ENCODE measurements at regions not wholly inside any gene's neighbourhood (a gene's known extent, or its start where the extent isn't known, plus 50 kb on each side); places are given as distances from the start of the nearest gene placed in this dataset.

GRCh38 chr17:74010903-74011302 is 192.6 kb upstream of the RPL38 start:
- DNase-seq (ENCODE audit: low spot score) = no peak
- no peak for TF ChIP-seq CTCF (IDR thresholded peaks at IDR 0.05; ENCODE audit: extremely low read depth, missing control alignments)

GRCh38 chr17:74011966-74012365 is 191.5 kb upstream of the RPL38 start:
- DNase-seq (ENCODE audit: low spot score) = no peak

GRCh38 chr17:74012465-74012864 is 191.0 kb upstream of the RPL38 start:
- DNase-seq (ENCODE audit: low spot score) = no peak
- TF ChIP-seq CTCF (IDR thresholded peaks at IDR 0.05; ENCODE audit: extremely low read depth, missing control alignments) = no peak

More at GRCh38 chr17:74011966-74012365, 191.5 kb upstream of the RPL38 start:
- TF ChIP-seq CTCF (IDR thresholded peaks at IDR 0.05; ENCODE audit: extremely low read depth, missing control alignments) = no peak

GRCh38 chr17:74015316-74015715 is 188.2 kb upstream of the RPL38 start:
- DNase-seq (ENCODE audit: low spot score) = no peak
- TF ChIP-seq CTCF (IDR thresholded peaks at IDR 0.05; ENCODE audit: extremely low read depth, missing control alignments) = no peak

- TF ChIP-seq CTCF (IDR thresholded peaks at IDR 0.05; ENCODE audit: extremely low read depth, missing control alignments) = no peak
- no peak for DNase-seq (ENCODE audit: low spot score)
Observed at GRCh38 chr17:74015990-74016389, 187.5 kb upstream of the RPL38 start.

- no peak for DNase-seq (ENCODE audit: low spot score)
- TF ChIP-seq CTCF (IDR thresholded peaks at IDR 0.05; ENCODE audit: extremely low read depth, missing control alignments) = no peak
Observed at GRCh38 chr17:74016461-74016860, 187.0 kb upstream of the RPL38 start.

GRCh38 chr17:74017466-74017865 is 186.0 kb upstream of the RPL38 start:
- no peak for DNase-seq (ENCODE audit: low spot score)
- TF ChIP-seq CTCF (IDR thresholded peaks at IDR 0.05; ENCODE audit: extremely low read depth, missing control alignments) = no peak

Measured in GM20000 (cell line).